Liver (tissue), 8 donors: ENCODE measurements at regions not wholly inside any gene's neighbourhood (a gene's known extent, or its start where the extent isn't known, plus 50 kb on each side); places are given as distances from the start of the nearest gene placed in this dataset.

Source experiments
- DNase-seq: peaks from one replicate; pipeline ENCODE4 v3.0.0-alpha.2; 2017; ENCODE audit warnings: low spot score
- H3K27ac ChIP-seq, 2 donors: one replicate each; pipeline ENCODE4 v1.7.0; 2013; ENCODE audit warnings: inconsistent platforms in 2 of 2, low read length in 2 of 2, control low read depth in 1 of 2, low read depth in 1 of 2, mild to moderate bottlenecking in 1 of 2
- H3K27me3 ChIP-seq, 4 donors: one replicate each; pipeline versions ENCODE4 v1.6.1 to v1.7.0; 2013; ENCODE audit warnings: low read length in 3 of 4, inconsistent platforms in 1 of 4, mild to moderate bottlenecking in 1 of 4, moderate library complexity in 1 of 4; ENCODE audit not compliant: control insufficient read depth in 4 of 4, insufficient read depth in 4 of 4
- H3K36me3 ChIP-seq, 4 donors: one replicate each; pipeline versions ENCODE4 v1.6.1 to v1.7.0; 2013; ENCODE audit warnings: low read length in 3 of 4, mild to moderate bottlenecking in 3 of 4, low read depth in 1 of 4, moderate library complexity in 1 of 4; ENCODE audit not compliant: control insufficient read depth in 4 of 4, insufficient read depth in 3 of 4
- H3K4me1 ChIP-seq, 4 donors: one replicate each; pipeline versions ENCODE4 v1.6.1 to v1.7.0; 2013; ENCODE audit warnings: low read length in 3 of 4, mild to moderate bottlenecking in 3 of 4, moderate library complexity in 1 of 4; ENCODE audit not compliant: control insufficient read depth in 4 of 4, insufficient read depth in 4 of 4
- H3K4me3 ChIP-seq, 3 donors: one replicate each; pipeline versions ENCODE4 v1.6.1 to v1.7.0; 2013; ENCODE audit warnings: low read length in 3 of 3, control low read depth in 1 of 3, low read depth in 1 of 3, mild to moderate bottlenecking in 1 of 3
- H3K9ac ChIP-seq, 2 donors: one replicate each; pipeline ENCODE4 v1.7.0; 2013; ENCODE audit warnings: low read length in 2 of 2, mild to moderate bottlenecking in 2 of 2, moderate library complexity in 2 of 2, control low read depth in 1 of 2, low read depth in 1 of 2
- H3K9me3 ChIP-seq, 4 donors: one replicate each; pipeline versions ENCODE4 v1.6.1 to v1.7.0; 2013; ENCODE audit warnings: low read length in 3 of 4; ENCODE audit not compliant: control insufficient read depth in 4 of 4
- EGR1 ChIP-seq, 2 donors: IDR thresholded peaks; 2 replicates each; pipeline ENCODE4 v1.6.1; 2016 to 2018; ENCODE audit warnings: antibody characterized with exemption in 2 of 2, low read depth in 2 of 2
- FOXA1 ChIP-seq: IDR thresholded peaks from 2 replicates; pipeline ENCODE4 v1.6.1; 2016; ENCODE audit warnings: antibody characterized with exemption
- FOXA2 ChIP-seq: IDR thresholded peaks from 2 replicates; pipeline ENCODE4 v1.6.1; 2016; ENCODE audit warnings: antibody characterized with exemption
- GABPA ChIP-seq, 2 donors: IDR thresholded peaks in 1 of 2; conservative IDR thresholded peaks in 1 of 2; 2 replicates each; pipeline ENCODE4 v1.6.1; 2016; ENCODE audit warnings: antibody characterized with exemption in 2 of 2, mild to moderate bottlenecking in 1 of 2, moderate library complexity in 1 of 2
- HNF4A ChIP-seq, 2 donors: conservative IDR thresholded peaks; 2 replicates each; pipeline ENCODE4 v1.6.1; 2016; ENCODE audit warnings: antibody characterized with exemption in 2 of 2, mild to moderate bottlenecking in 2 of 2
- HNF4G ChIP-seq: IDR thresholded peaks from 2 replicates; pipeline ENCODE4 v1.6.1; 2016; ENCODE audit warnings: antibody characterized with exemption
- JUND ChIP-seq, 2 donors: IDR thresholded peaks; 2 replicates each; pipeline ENCODE4 v1.6.1; 2016; ENCODE audit warnings: antibody characterized with exemption in 2 of 2
- NR2F2 ChIP-seq: IDR thresholded peaks from 2 replicates; pipeline ENCODE4 v1.6.1; 2016; ENCODE audit warnings: antibody characterized with exemption
- RAD21 ChIP-seq, 2 donors: IDR thresholded peaks; 2 replicates each; pipeline ENCODE4 v1.6.1; 2016; ENCODE audit warnings: antibody characterized with exemption in 2 of 2, mild to moderate bottlenecking in 2 of 2
- RXRA ChIP-seq, 2 donors: IDR thresholded peaks; 2 replicates each; pipeline ENCODE4 v1.6.1; 2017 to 2018; ENCODE audit warnings: antibody characterized with exemption in 2 of 2, mild to moderate bottlenecking in 1 of 2
- SP1 ChIP-seq: IDR thresholded peaks from 2 replicates; pipeline ENCODE4 v1.6.1; 2018; ENCODE audit warnings: antibody characterized with exemption, mild to moderate bottlenecking
- TAF1 ChIP-seq: conservative IDR thresholded peaks from 2 replicates; pipeline ENCODE4 v1.6.1; 2016; ENCODE audit warnings: antibody characterized with exemption, mild to moderate bottlenecking
- YY1 ChIP-seq: IDR thresholded peaks from 2 replicates; pipeline ENCODE4 v1.6.1; 2016; ENCODE audit warnings: antibody characterized with exemption, mild to moderate bottlenecking
- WGBS: extraction: QIAGEN DNeasy Blood & Tissue Kit; methylation state at CpG from one replicate; pipeline ENCODE4 v1.1.7; 2013; 5-methylcytosine and 5-hydroxymethylcytosine counted together
- TF ChIP-seq, protein P1 (sequence below): IDR thresholded peaks from 2 replicates; pipeline ENCODE4 v1.6.1; 2016; ENCODE audit warnings: antibody characterized with exemption
- TF ChIP-seq, protein P2 (sequence below): IDR thresholded peaks from 2 replicates; pipeline ENCODE4 v1.6.1; 2016; ENCODE audit warnings: antibody characterized with exemption
- TF ChIP-seq, protein P3 (sequence below): IDR thresholded peaks from 2 replicates; pipeline ENCODE4 v1.6.1; 2016; ENCODE audit warnings: antibody characterized with exemption
- TF ChIP-seq, protein P4 (sequence below): fragments of 150-350 bp; IDR thresholded peaks from 2 replicates; pipeline ENCODE4 v1.5.1; 2017; ENCODE audit warnings: improper control_type of control experiment, low read depth, low read length; ENCODE audit not compliant: missing input control
- TF ChIP-seq, protein P5 (sequence below): IDR thresholded peaks from 2 replicates; pipeline ENCODE4 v1.6.1; 2016; ENCODE audit warnings: antibody characterized with exemption, mild to moderate bottlenecking
- donor health status: healthy.
- donor health status: healthy.
- donor health status: healthy.
- donor health status: healthy.
- donor health status: healthy.

DNA sequence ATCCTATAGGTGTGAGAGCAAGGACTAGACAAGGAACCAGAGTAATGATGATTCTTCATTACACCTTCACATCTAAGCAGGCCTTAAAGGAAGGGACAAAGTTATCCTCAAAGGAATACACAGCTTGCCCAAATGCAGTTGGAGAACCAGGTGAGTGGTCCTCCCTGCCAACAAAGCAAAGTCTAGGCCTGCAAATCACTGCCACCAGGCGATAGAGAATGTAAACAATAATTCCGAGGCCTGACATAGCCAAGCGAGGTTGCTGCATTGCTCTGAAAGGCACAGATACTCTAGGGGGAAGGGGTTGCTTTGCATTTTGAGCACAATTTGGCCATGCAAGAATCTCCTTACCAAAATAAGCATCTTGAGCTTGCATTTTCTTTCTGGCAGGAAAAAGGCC, 178.2 kb upstream of the FAT1 start:
- Histone ChIP-seq H3K9me3 (no peaks in the 10 kb centered on the region), H3K9ac (no peak overlapping the region), H3K27ac (no peak overlapping the region), H3K36me3 (no peaks in the 10 kb centered on the region), H3K27me3 (no peaks in the 10 kb centered on the region), H3K4me3 (no peak overlapping the region), H3K4me1 (peaks cover 0 to 21% (median 6%) of the 10 kb centered on the region in 4 donors)
- TF ChIP-seq SP1 (no peak), RAD21 (IDR thresholded peaks at IDR 0.05) (peak in 1 of 2 donors; percentile 20), HNF4A (conservative IDR thresholded peaks at IDR 0.05) (peak in 1 of 2 donors; percentile 27), FOXA2 (no peak), HNF4G (no peak)
- TF ChIP-seq, protein P1, sequence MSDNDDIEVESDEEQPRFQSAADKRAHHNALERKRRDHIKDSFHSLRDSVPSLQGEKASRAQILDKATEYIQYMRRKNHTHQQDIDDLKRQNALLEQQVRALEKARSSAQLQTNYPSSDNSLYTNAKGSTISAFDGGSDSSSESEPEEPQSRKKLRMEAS: no peak
- 66% methylated on average over 3 of the region's 3 CpGs for WGBS
- DNase-seq: no peak

DNA sequence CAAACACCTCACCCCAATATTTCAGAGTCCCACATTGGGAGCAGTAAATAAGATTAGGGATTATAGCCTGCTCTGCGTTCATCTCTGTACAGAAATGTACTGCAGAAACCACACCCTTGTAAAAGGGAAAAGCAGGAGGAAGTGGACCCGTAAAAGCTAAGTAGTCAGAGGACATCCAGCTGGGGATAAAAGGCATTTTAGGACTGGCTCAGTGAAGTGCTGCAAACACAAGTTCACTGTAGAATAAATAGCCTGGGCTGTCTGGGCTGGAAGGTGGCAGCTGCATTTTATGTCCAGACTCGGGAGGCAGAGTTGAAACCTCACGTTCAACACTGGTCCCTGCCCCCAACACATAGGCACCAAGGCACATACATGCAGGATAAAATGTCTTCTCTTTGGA, 178.7 kb upstream of the FAT1 start:
- TF ChIP-seq HNF4G (no peak), NR2F2 (no peak), FOXA1 (no peak), RXRA (IDR thresholded peaks at IDR 0.05) (no peak), EGR1 (IDR thresholded peaks at IDR 0.05; ENCODE audit: low read depth in 2 of 2) (no peak), TAF1 (no peak), YY1 (no peak), GABPA (IDR thresholded peaks at IDR 0.05 in 1 of 2, conservative IDR thresholded peaks at IDR 0.05 in 1 of 2) (no peak), HNF4A (conservative IDR thresholded peaks at IDR 0.05) (no peak), RAD21 (IDR thresholded peaks at IDR 0.05) (no peak), JUND (IDR thresholded peaks at IDR 0.05) (no peak), SP1 (no peak), FOXA2 (no peak)
- TF ChIP-seq, protein P2, sequence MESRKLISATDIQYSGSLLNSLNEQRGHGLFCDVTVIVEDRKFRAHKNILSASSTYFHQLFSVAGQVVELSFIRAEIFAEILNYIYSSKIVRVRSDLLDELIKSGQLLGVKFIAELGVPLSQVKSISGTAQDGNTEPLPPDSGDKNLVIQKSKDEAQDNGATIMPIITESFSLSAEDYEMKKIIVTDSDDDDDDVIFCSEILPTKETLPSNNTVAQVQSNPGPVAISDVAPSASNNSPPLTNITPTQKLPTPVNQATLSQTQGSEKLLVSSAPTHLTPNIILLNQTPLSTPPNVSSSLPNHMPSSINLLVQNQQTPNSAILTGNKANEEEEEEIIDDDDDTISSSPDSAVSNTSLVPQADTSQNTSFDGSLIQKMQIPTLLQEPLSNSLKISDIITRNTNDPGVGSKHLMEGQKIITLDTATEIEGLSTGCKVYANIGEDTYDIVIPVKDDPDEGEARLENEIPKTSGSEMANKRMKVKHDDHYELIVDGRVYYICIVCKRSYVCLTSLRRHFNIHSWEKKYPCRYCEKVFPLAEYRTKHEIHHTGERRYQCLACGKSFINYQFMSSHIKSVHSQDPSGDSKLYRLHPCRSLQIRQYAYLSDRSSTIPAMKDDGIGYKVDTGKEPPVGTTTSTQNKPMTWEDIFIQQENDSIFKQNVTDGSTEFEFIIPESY: no peak
- TF ChIP-seq, protein P3, sequence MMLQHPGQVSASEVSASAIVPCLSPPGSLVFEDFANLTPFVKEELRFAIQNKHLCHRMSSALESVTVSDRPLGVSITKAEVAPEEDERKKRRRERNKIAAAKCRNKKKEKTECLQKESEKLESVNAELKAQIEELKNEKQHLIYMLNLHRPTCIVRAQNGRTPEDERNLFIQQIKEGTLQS: no peak
- TF ChIP-seq, protein P1: no peak
- TF ChIP-seq, protein P4, sequence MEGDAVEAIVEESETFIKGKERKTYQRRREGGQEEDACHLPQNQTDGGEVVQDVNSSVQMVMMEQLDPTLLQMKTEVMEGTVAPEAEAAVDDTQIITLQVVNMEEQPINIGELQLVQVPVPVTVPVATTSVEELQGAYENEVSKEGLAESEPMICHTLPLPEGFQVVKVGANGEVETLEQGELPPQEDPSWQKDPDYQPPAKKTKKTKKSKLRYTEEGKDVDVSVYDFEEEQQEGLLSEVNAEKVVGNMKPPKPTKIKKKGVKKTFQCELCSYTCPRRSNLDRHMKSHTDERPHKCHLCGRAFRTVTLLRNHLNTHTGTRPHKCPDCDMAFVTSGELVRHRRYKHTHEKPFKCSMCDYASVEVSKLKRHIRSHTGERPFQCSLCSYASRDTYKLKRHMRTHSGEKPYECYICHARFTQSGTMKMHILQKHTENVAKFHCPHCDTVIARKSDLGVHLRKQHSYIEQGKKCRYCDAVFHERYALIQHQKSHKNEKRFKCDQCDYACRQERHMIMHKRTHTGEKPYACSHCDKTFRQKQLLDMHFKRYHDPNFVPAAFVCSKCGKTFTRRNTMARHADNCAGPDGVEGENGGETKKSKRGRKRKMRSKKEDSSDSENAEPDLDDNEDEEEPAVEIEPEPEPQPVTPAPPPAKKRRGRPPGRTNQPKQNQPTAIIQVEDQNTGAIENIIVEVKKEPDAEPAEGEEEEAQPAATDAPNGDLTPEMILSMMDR: no peak
- TF ChIP-seq, protein P5, sequence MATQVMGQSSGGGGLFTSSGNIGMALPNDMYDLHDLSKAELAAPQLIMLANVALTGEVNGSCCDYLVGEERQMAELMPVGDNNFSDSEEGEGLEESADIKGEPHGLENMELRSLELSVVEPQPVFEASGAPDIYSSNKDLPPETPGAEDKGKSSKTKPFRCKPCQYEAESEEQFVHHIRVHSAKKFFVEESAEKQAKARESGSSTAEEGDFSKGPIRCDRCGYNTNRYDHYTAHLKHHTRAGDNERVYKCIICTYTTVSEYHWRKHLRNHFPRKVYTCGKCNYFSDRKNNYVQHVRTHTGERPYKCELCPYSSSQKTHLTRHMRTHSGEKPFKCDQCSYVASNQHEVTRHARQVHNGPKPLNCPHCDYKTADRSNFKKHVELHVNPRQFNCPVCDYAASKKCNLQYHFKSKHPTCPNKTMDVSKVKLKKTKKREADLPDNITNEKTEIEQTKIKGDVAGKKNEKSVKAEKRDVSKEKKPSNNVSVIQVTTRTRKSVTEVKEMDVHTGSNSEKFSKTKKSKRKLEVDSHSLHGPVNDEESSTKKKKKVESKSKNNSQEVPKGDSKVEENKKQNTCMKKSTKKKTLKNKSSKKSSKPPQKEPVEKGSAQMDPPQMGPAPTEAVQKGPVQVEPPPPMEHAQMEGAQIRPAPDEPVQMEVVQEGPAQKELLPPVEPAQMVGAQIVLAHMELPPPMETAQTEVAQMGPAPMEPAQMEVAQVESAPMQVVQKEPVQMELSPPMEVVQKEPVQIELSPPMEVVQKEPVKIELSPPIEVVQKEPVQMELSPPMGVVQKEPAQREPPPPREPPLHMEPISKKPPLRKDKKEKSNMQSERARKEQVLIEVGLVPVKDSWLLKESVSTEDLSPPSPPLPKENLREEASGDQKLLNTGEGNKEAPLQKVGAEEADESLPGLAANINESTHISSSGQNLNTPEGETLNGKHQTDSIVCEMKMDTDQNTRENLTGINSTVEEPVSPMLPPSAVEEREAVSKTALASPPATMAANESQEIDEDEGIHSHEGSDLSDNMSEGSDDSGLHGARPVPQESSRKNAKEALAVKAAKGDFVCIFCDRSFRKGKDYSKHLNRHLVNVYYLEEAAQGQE: no peak
- WGBS: 76% methylated on average over 4 of the region's 4 CpGs

More for the DNA sequence above, 178.7 kb upstream of the FAT1 start:
- no peak overlapping the region for H3K27ac ChIP-seq
- H3K36me3 ChIP-seq: no peaks in the 10 kb centered on the region
- H3K4me1 ChIP-seq: peaks cover 0 to 21% (median 6%) of the 10 kb centered on the region in 4 donors
- DNase-seq: no peak
- no peak overlapping the region for H3K9ac ChIP-seq
- no peaks in the 10 kb centered on the region for H3K9me3 ChIP-seq
- no peak overlapping the region for H3K4me3 ChIP-seq
- H3K27me3 ChIP-seq: no peaks in the 10 kb centered on the region
